HCT116 (cell line): ENCODE measurements at regions not wholly inside any gene's neighbourhood (a gene's known extent, or its start where the extent isn't known, plus 50 kb on each side); places are given as distances from the start of the nearest gene placed in this dataset.

Experiments
- ATAC-seq: fragments of 200-7000 bp; cut with Tn5 transposase; 2 replicates; pipeline ENCODE4 v1.9.1; 2020; ENCODE audit warnings: mild to moderate bottlenecking, moderate library complexity
- BruUV-seq: library from RNA; stranded (reverse); fragments of 400-500 nt; replicated peaks from 2 replicates; lab custom pipeline; 2021; lab: Mats Ljungman, UMichigan
- CTCF ChIA-PET: fragments of 300-600 bp; sonication (Branson Sonifier 250); formaldehyde crosslinking; loops from one replicate; lab custom pipeline; 2021; ENCODE audit warnings: antibody characterized with exemption; lab: Charles Lee
- POLR2A ChIA-PET: fragments of 300-600, 350-600 bp; sonication (Branson Sonifier 250); formaldehyde crosslinking; loops from one replicate; lab custom pipeline; 2021; ENCODE audit warnings: antibody characterized with exemption; lab: Charles Lee
- RAD21 ChIA-PET, 2 experiments: fragments of 300-600 bp; sonication (Branson Sonifier 250); formaldehyde crosslinking; loops; one replicate each; lab custom pipeline; 2023; ENCODE audit warnings: low total read pairs in 2 of 2; ENCODE audit not compliant: uncharacterized antibody in 2 of 2, unreplicated experiment in 2 of 2, low non-redundant PET in 1 of 2; lab: Charles Lee
- DNase-seq: peaks from one replicate; pipeline ENCODE4 v3.0.0-alpha.2; 2010; ENCODE audit warnings: low read depth, low spot score
- H2AFZ ChIP-seq: fragments of 200-600 bp; shearing (Covaris generic), sonication (generic); 2 replicates; pipeline ENCODE4 v1.6.1; 2017; ENCODE audit warnings: low read depth, mixed run types, mixed read lengths, antibody characterized with exemption, low read length; ENCODE audit not compliant: poor library complexity, severe bottlenecking
- H3K27ac ChIP-seq: 2 replicates; pipeline ENCODE4 v1.5.1; 2012; ENCODE audit warnings: low read depth, low read length
- H3K27me3 ChIP-seq: fragments of 200-600 bp; sonication (generic); 2 replicates; pipeline ENCODE4 v1.6.1; 2016; ENCODE audit warnings: mixed run types, low read length, mixed read lengths; ENCODE audit not compliant: insufficient read depth
- H3K36me3 ChIP-seq, 2 experiments: fragments of 200-500 bp in 1 of 2; fragments of 200-600 bp in 1 of 2; sonication (Bioruptor generic) in 1 of 2; sonication (generic) in 1 of 2; 2 replicates each; pipeline versions ENCODE4 v1.5.1 to v1.6.1; 2014 to 2016; ENCODE audit warnings: low read length in 2 of 2, inconsistent platforms in 1 of 2, mixed read lengths in 1 of 2, mixed run types in 1 of 2; ENCODE audit not compliant: insufficient read depth in 2 of 2, control insufficient read depth in 1 of 2
- H3K4me1 ChIP-seq, 2 experiments: fragments of 200-600 bp in 1 of 2; sonication (generic) in 1 of 2; 2 replicates each; pipeline versions ENCODE4 v1.5.1 to v1.6.1; 2012 to 2017; ENCODE audit warnings: low read length in 2 of 2, inconsistent platforms in 1 of 2, mild to moderate bottlenecking in 1 of 2, mixed read lengths in 1 of 2, mixed run types in 1 of 2, moderate library complexity in 1 of 2; ENCODE audit not compliant: insufficient read depth in 2 of 2, control insufficient read depth in 1 of 2
- H3K4me2 ChIP-seq: fragments of 200-600 bp; sonication (generic); 2 replicates; pipeline ENCODE4 v1.6.1; 2017; ENCODE audit warnings: mixed run types, low read length, mixed read lengths
- H3K4me3 ChIP-seq, 2 experiments: fragments of 200-600 bp in 1 of 2; sonication (generic) in 1 of 2; replicated peaks in 1 of 2; 2 replicates each; pipeline ENCODE4 v1.5.1; 2011 to 2016; ENCODE audit warnings: low read length in 2 of 2, control low read depth in 1 of 2, low read depth in 1 of 2, mild to moderate bottlenecking in 1 of 2, mixed read lengths in 1 of 2, mixed run types in 1 of 2
- H3K79me2 ChIP-seq: fragments of 200-600 bp; sonication (generic); 2 replicates; pipeline ENCODE4 v1.6.1; 2017; ENCODE audit warnings: mild to moderate bottlenecking, mixed run types, low read length, moderate library complexity, mixed read lengths; ENCODE audit not compliant: insufficient read depth
- H3K9ac ChIP-seq: fragments of 200-600 bp; sonication (generic); 2 replicates; pipeline ENCODE4 v1.6.1; 2016; ENCODE audit warnings: low read length, mixed read lengths
- H3K9me2 ChIP-seq: fragments of 200-600 bp; sonication (generic), shearing (Covaris generic); 2 replicates; pipeline ENCODE4 v1.6.1; 2017; ENCODE audit warnings: mixed run types, mild to moderate bottlenecking, moderate library complexity; ENCODE audit not compliant: insufficient read depth
- H3K9me3 ChIP-seq, 2 experiments: fragments of 200-500 bp in 1 of 2; fragments of 200-600 bp in 1 of 2; sonication (Bioruptor generic) in 1 of 2; sonication (generic) in 1 of 2; 2 replicates each; pipeline ENCODE4 v1.6.1; 2014 to 2017; ENCODE audit warnings: low read length in 2 of 2, mixed read lengths in 2 of 2, inconsistent platforms in 1 of 2, low read depth in 1 of 2, mild to moderate bottlenecking in 1 of 2, mixed run types in 1 of 2, moderate library complexity in 1 of 2; ENCODE audit not compliant: control insufficient read depth in 1 of 2, insufficient read depth in 1 of 2
- H4K20me1 ChIP-seq: fragments of 200-600 bp; sonication (generic), shearing (Covaris generic); 2 replicates; pipeline ENCODE4 v1.6.1; 2017; ENCODE audit warnings: mixed run types, mild to moderate bottlenecking, moderate library complexity; ENCODE audit not compliant: insufficient read depth
- ELF1 ChIP-seq: IDR thresholded peaks from 2 replicates; pipeline ENCODE4 v1.6.1; 2012; ENCODE audit warnings: low read depth, borderline replicate concordance
- FOSL1 ChIP-seq: IDR thresholded peaks from 2 replicates; pipeline ENCODE4 v1.6.1; 2012; ENCODE audit warnings: low read depth
- POLR2AphosphoS5 ChIP-seq: IDR thresholded peaks from 2 replicates; pipeline ENCODE4 v1.6.1; 2011; ENCODE audit warnings: mild to moderate bottlenecking, low read depth, low read length, moderate library complexity
- SP1 ChIP-seq: IDR thresholded peaks from 2 replicates; pipeline ENCODE4 v1.6.1; 2012; ENCODE audit warnings: low read depth
- intact Hi-C: fragments of 100-400 bp; cut with micrococcal nuclease; formaldehyde crosslinking; loops from 2 replicates; pipeline ENCODE4 v1.10.0; 2022
- TF ChIP-seq, protein P1 (sequence below): IDR thresholded peaks from 2 replicates; pipeline ENCODE4 v1.6.1; 2012; ENCODE audit warnings: low read depth

DNA sequence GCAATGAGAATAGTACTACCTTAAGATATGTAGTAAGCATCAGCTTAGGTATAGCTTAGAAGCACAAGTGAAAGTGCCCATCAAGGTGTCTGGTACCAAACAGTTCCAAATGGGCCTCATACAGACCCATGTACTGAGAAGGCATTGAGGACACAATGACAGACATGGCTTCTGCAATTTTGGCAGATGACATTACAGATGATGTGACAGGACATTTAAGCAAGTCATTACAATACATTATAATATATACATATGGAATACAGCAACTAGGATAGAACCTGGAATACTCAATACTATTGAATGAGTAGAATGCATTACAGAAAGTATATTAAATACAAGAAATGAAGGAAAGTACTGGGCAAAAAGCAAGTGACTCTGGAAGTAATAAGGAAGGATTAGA lies 256.4 kb downstream of the GXYLT1 start:
- CTCF ChIA-PET: no interaction called here

More for the DNA sequence above, 256.4 kb downstream of the GXYLT1 start:
- no peak for TF ChIP-seq SP1
- no peak for TF ChIP-seq ELF1
- TF ChIP-seq FOSL1: no peak
- TF ChIP-seq, protein P1, sequence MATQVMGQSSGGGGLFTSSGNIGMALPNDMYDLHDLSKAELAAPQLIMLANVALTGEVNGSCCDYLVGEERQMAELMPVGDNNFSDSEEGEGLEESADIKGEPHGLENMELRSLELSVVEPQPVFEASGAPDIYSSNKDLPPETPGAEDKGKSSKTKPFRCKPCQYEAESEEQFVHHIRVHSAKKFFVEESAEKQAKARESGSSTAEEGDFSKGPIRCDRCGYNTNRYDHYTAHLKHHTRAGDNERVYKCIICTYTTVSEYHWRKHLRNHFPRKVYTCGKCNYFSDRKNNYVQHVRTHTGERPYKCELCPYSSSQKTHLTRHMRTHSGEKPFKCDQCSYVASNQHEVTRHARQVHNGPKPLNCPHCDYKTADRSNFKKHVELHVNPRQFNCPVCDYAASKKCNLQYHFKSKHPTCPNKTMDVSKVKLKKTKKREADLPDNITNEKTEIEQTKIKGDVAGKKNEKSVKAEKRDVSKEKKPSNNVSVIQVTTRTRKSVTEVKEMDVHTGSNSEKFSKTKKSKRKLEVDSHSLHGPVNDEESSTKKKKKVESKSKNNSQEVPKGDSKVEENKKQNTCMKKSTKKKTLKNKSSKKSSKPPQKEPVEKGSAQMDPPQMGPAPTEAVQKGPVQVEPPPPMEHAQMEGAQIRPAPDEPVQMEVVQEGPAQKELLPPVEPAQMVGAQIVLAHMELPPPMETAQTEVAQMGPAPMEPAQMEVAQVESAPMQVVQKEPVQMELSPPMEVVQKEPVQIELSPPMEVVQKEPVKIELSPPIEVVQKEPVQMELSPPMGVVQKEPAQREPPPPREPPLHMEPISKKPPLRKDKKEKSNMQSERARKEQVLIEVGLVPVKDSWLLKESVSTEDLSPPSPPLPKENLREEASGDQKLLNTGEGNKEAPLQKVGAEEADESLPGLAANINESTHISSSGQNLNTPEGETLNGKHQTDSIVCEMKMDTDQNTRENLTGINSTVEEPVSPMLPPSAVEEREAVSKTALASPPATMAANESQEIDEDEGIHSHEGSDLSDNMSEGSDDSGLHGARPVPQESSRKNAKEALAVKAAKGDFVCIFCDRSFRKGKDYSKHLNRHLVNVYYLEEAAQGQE: no peak
- TF ChIP-seq POLR2AphosphoS5: no peak
- Histone ChIP-seq H3K4me1 (no peaks in the 10 kb centered on the region), H3K27ac (no peak overlapping the region), H4K20me1 (no peaks in the 10 kb centered on the region), H3K79me2 (no peaks in the 10 kb centered on the region), H3K36me3 (no peaks in the 10 kb centered on the region), H3K9ac (no peak overlapping the region), H3K9me2 (no peaks in the 10 kb centered on the region), H3K9me3 (no peaks in the 10 kb centered on the region), H3K4me3 (no peak overlapping the region), H3K4me2 (no peak overlapping the region), H3K27me3 (no peaks in the 10 kb centered on the region), H2AFZ (no peak overlapping the region)
- ATAC-seq: no peak
- RAD21 ChIA-PET: no interaction called here
- intact Hi-C loops: no loop called here
- POLR2A ChIA-PET: no interaction called here
- no TSS peak for BruUV-seq
- no peak for DNase-seq
